MM.1S (cell line): ENCODE measurements at regions not wholly inside any gene's neighbourhood (a gene's known extent, or its start where the extent isn't known, plus 50 kb on each side); places are given as distances from the start of the nearest gene placed in this dataset.

Source experiments
- CTCF ChIP-seq: fragments of 300-600 bp; sonication (generic); IDR thresholded peaks from 2 replicates; pipeline ENCODE4 v1.5.1; 2016; ENCODE audit warnings: antibody characterized with exemption, low read length, mixed read lengths
- EZH2 ChIP-seq: fragments of 300-600 bp; sonication (generic); optimal IDR thresholded peaks from 2 replicates; pipeline ENCODE3; 2017; ENCODE audit warnings: low read depth, mild to moderate bottlenecking, antibody characterized with exemption, low read length, mixed read lengths

GRCh38 chr12:75900781-75901254 is 130.8 kb downstream of the PHLDA1 start:
- no peak for TF ChIP-seq CTCF
- no peak for TF ChIP-seq EZH2
